ENCODE measurements at regions not wholly inside any gene's neighbourhood (a gene's known extent, or its start where the extent isn't known, plus 50 kb on each side); places are given as distances from the start of the nearest gene placed in this dataset.

GRCh38 chr3:81390796-81391195 is 370.6 kb downstream of the GBE1 start:
- H3K27ac ChIP-seq: no peak overlapping the region
- no peaks in the 10 kb centered on the region for H3K36me3 ChIP-seq
- intact Hi-C loops (cut with DNase I): no loop called here
- no peak overlapping the region for H3K4me3 ChIP-seq
- TF ChIP-seq POLR2A (IDR thresholded peaks at IDR 0.05) (no peak), CTCF (IDR thresholded peaks at IDR 0.05) (no peak)
- no peak for DNase-seq
- no peaks in the 10 kb centered on the region for H3K9me3 ChIP-seq
- no peaks in the 10 kb centered on the region for H3K27me3 ChIP-seq
- H3K4me1 ChIP-seq: no peaks in the 10 kb centered on the region

GRCh38 chr3:81388191-81388590 is 373.3 kb downstream of the GBE1 start:
- Histone ChIP-seq H3K4me1 (no peaks in the 10 kb centered on the region), H3K9me3 (no peaks in the 10 kb centered on the region), H3K36me3 (no peaks in the 10 kb centered on the region), H3K27ac (no peak overlapping the region), H3K27me3 (no peaks in the 10 kb centered on the region), H3K4me3 (no peak overlapping the region)
- no peak for TF ChIP-seq CTCF (IDR thresholded peaks at IDR 0.05)
- no peak for TF ChIP-seq POLR2A (IDR thresholded peaks at IDR 0.05)
- DNase-seq: no peak
- intact Hi-C loops (cut with DNase I): no loop called here
- WGBS, 2 donors: 75 to 83% methylated on average over 4 of the region's 4 CpGs

GRCh38 chr3:81382470-81382869 is 379.0 kb downstream of the GBE1 start:
- no peak for DNase-seq
- no peaks in the 10 kb centered on the region for H3K36me3 ChIP-seq
- no peak overlapping the region for H3K4me3 ChIP-seq
- H3K27me3 ChIP-seq: no peaks in the 10 kb centered on the region
- 85% methylated on average over 1 of the region's 1 CpG for WGBS, 2 donors
- no peaks in the 10 kb centered on the region for H3K4me1 ChIP-seq
- H3K27ac ChIP-seq: no peak overlapping the region
- intact Hi-C loops (cut with DNase I): no loop called here
- TF ChIP-seq CTCF (IDR thresholded peaks at IDR 0.05) (no peak), POLR2A (IDR thresholded peaks at IDR 0.05) (no peak)
- no peaks in the 10 kb centered on the region for H3K9me3 ChIP-seq

- Histone ChIP-seq H3K4me1 (no peaks in the 10 kb centered on the region), H3K27me3 (no peaks in the 10 kb centered on the region), H3K36me3 (no peaks in the 10 kb centered on the region), H3K27ac (no peak overlapping the region), H3K9me3 (no peaks in the 10 kb centered on the region), H3K4me3 (no peak overlapping the region)
- intact Hi-C loops (cut with DNase I): no loop called here
- no peak for TF ChIP-seq POLR2A (IDR thresholded peaks at IDR 0.05)
- TF ChIP-seq CTCF (IDR thresholded peaks at IDR 0.05): no peak
- DNase-seq: no peak
- 83 to 89% methylated on average over 2 to 3 of the region's 4 CpGs for WGBS, 2 donors
Observed at GRCh38 chr3:81380234-81380633, 381.2 kb downstream of the GBE1 start.

- WGBS, 2 donors: 61 to 69% methylated on average over 5 of the region's 5 CpGs
- no peak for DNase-seq
- no peaks in the 10 kb centered on the region for H3K4me1 ChIP-seq
Observed at GRCh38 chr3:81378552-81379293, 382.7 kb downstream of the GBE1 start.

More at GRCh38 chr3:81378552-81379293, 382.7 kb downstream of the GBE1 start:
- Histone ChIP-seq H3K27me3 (no peaks in the 10 kb centered on the region), H3K9me3 (no peaks in the 10 kb centered on the region), H3K27ac (no peak overlapping the region), H3K4me3 (no peak overlapping the region), H3K36me3 (no peaks in the 10 kb centered on the region)
- TF ChIP-seq CTCF (IDR thresholded peaks at IDR 0.05) (no peak), POLR2A (IDR thresholded peaks at IDR 0.05) (no peak)
- intact Hi-C loops (cut with DNase I): no loop called here

Data from esophagus squamous epithelium (tissue), 5 donors.